ENCODE measurements at regions not wholly inside any gene's neighbourhood (a gene's known extent, or its start where the extent isn't known, plus 50 kb on each side); places are given as distances from the start of the nearest gene placed in this dataset.

- DNase-seq (ENCODE audit: low read depth in 2 of 2), result no peak
These were observed 166.8 kb upstream of the PLEKHG7 start for GRCh38 chr12:92535961-92536360.

GRCh38 chr12:92533280-92533890 is 169.4 kb upstream of the PLEKHG7 start:
- no peak for DNase-seq (ENCODE audit: low read depth in 2 of 2)

GRCh38 chr12:92530706-92531105 is 172.1 kb upstream of the PLEKHG7 start:
- no peak for DNase-seq (ENCODE audit: low read depth in 2 of 2)

GRCh38 chr12:92529944-92530343 is 172.8 kb upstream of the PLEKHG7 start:
- no peak for DNase-seq (ENCODE audit: low read depth in 2 of 2)

GRCh38 chr12:92528586-92528985 is 174.2 kb upstream of the PLEKHG7 start:
- no peak for DNase-seq (ENCODE audit: low read depth in 2 of 2)

GRCh38 chr12:92528097-92528496 is 174.7 kb upstream of the PLEKHG7 start:
- DNase-seq (ENCODE audit: low read depth in 2 of 2), result no peak

- no peak for DNase-seq (ENCODE audit: low read depth in 2 of 2)
These were observed 178.3 kb upstream of the PLEKHG7 start for GRCh38 chr12:92524489-92524888.

GRCh38 chr12:92520511-92520910 is 182.3 kb upstream of the PLEKHG7 start:
- DNase-seq (ENCODE audit: low read depth in 2 of 2), result no peak

GRCh38 chr12:92519284-92519683 is 183.5 kb upstream of the PLEKHG7 start:
- no peak for DNase-seq (ENCODE audit: low read depth in 2 of 2)

GRCh38 chr12:92518071-92518470 is 184.7 kb upstream of the PLEKHG7 start:
- no peak for DNase-seq (ENCODE audit: low read depth in 2 of 2)

GRCh38 chr12:92516277-92516600 is 186.6 kb upstream of the PLEKHG7 start:
- DNase-seq (ENCODE audit: low read depth in 2 of 2), result no peak

- no peak for DNase-seq (ENCODE audit: low read depth in 2 of 2)
These were observed 189.5 kb upstream of the PLEKHG7 start for GRCh38 chr12:92513231-92513730.

GRCh38 chr12:92511786-92512185 is 191.0 kb upstream of the PLEKHG7 start:
- DNase-seq (ENCODE audit: low read depth in 2 of 2), result no peak

- no peak for DNase-seq (ENCODE audit: low read depth in 2 of 2)
These were observed 193.5 kb upstream of the PLEKHG7 start for GRCh38 chr12:92509156-92509738.

GRCh38 chr12:92506891-92507290 is 195.9 kb upstream of the PLEKHG7 start:
- DNase-seq (ENCODE audit: low read depth in 2 of 2), result no peak

- no peak for DNase-seq (ENCODE audit: low read depth in 2 of 2)
These were observed 196.3 kb upstream of the PLEKHG7 start for GRCh38 chr12:92506460-92506859.

GRCh38 chr12:92505254-92506231 is 197.2 kb upstream of the PLEKHG7 start:
- DNase-seq (ENCODE audit: low read depth in 2 of 2), result peak; percentile 36 to 38

GRCh38 chr12:92504594-92504981 is 198.2 kb upstream of the PLEKHG7 start:
- no peak for DNase-seq (ENCODE audit: low read depth in 2 of 2)

- DNase-seq (ENCODE audit: low read depth in 2 of 2), result no peak
These were observed 198.7 kb upstream of the PLEKHG7 start for GRCh38 chr12:92503971-92504593.

GRCh38 chr12:92503029-92503931 is 199.5 kb upstream of the PLEKHG7 start:
- peak in 1 of 2 donors; percentile 23 for DNase-seq (ENCODE audit: low read depth in 2 of 2)

GRCh38 chr12:92502417-92503028 is 200.3 kb upstream of the PLEKHG7 start:
- no peak for DNase-seq (ENCODE audit: low read depth in 2 of 2)
